Osteoblast (primary cell): ENCODE measurements at regions not wholly inside any gene's neighbourhood (a gene's known extent, or its start where the extent isn't known, plus 50 kb on each side); places are given as distances from the start of the nearest gene placed in this dataset.

ENCODE experiments used
- DNase-seq: peaks from one replicate; pipeline ENCODE4 v3.0.0; 2011; ENCODE audit warnings: low spot score, mixed read lengths; ENCODE audit not compliant: insufficient read length; ENCODE audit errors: missing footprints
- H2AFZ ChIP-seq: 2 replicates; pipeline ENCODE4 v1.6.0; 2011; ENCODE audit warnings: mild to moderate bottlenecking, low read length
- H3K27ac ChIP-seq: 2 replicates; pipeline ENCODE4 v1.5.1; 2011; ENCODE audit warnings: mild to moderate bottlenecking, low read depth, low read length, moderate library complexity
- H3K27me3 ChIP-seq: 2 replicates; pipeline ENCODE4 v1.6.0; 2012; ENCODE audit warnings: mild to moderate bottlenecking, control low read depth, inconsistent platforms, low read length, moderate library complexity; ENCODE audit not compliant: insufficient read depth
- H3K36me3 ChIP-seq: 2 replicates; pipeline ENCODE4 v1.5.1; 2011; ENCODE audit warnings: mild to moderate bottlenecking, low read length, control low read depth, moderate library complexity; ENCODE audit not compliant: insufficient read depth
- H3K4me1 ChIP-seq: 2 replicates; pipeline ENCODE4 v1.5.1; 2011; ENCODE audit warnings: mild to moderate bottlenecking, low read length, control low read depth, moderate library complexity; ENCODE audit not compliant: insufficient read depth
- H3K4me2 ChIP-seq: 2 replicates; pipeline ENCODE4 v1.6.0; 2011; ENCODE audit warnings: mild to moderate bottlenecking, low read length; ENCODE audit not compliant: insufficient read depth
- H3K4me3 ChIP-seq: fragments of 200-600 bp; sonication (generic); 3 replicates; pipeline ENCODE4 v1.5.1; 2012; ENCODE audit warnings: mild to moderate bottlenecking, low read length, inconsistent platforms; ENCODE audit not compliant: insufficient read depth
- H3K79me2 ChIP-seq: 2 replicates; pipeline ENCODE4 v1.6.0; 2012; ENCODE audit warnings: mild to moderate bottlenecking, low read length, control low read depth, inconsistent platforms; ENCODE audit not compliant: insufficient read depth
- H3K9me3 ChIP-seq: 2 replicates; pipeline ENCODE4 v1.5.1; 2011; ENCODE audit warnings: low read depth, low read length, control low read depth
- H4K20me1 ChIP-seq: 2 replicates; pipeline ENCODE4 v1.6.0; 2012; ENCODE audit warnings: mild to moderate bottlenecking, low read length, control low read depth; ENCODE audit not compliant: insufficient read depth
- TF ChIP-seq, protein P1 (sequence below): IDR thresholded peaks from 2 replicates; pipeline ENCODE4 v1.5.1; 2011; ENCODE audit warnings: mild to moderate bottlenecking, low read depth, low read length, moderate library complexity; ENCODE audit errors: extremely low read depth

DNA sequence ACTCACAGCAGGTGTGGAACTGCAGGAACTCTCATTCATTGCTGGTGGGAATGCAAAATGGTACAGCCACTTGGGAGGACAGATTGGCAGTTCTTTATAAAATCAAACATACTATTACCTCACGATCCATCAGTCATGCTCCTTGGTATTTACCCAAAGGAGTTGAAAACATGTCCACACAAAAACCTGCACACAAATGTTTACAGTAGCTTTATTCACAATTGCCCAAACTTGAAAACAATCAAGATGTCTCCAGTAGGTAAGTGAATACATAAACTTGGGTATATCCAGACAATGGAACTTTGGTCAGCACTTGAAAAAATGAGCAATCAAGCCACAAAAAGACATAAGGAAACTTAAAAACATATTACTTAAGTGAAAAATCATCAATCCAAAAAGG lies 215.5 kb downstream of the IRX1 start:
- H2AFZ ChIP-seq: no peak overlapping the region
- peaks cover 2% of the 10 kb centered on the region for H3K9me3 ChIP-seq
- no peak for DNase-seq
- no peaks in the 10 kb centered on the region for H3K36me3 ChIP-seq
- no peaks in the 10 kb centered on the region for H4K20me1 ChIP-seq
- TF ChIP-seq, protein P1, sequence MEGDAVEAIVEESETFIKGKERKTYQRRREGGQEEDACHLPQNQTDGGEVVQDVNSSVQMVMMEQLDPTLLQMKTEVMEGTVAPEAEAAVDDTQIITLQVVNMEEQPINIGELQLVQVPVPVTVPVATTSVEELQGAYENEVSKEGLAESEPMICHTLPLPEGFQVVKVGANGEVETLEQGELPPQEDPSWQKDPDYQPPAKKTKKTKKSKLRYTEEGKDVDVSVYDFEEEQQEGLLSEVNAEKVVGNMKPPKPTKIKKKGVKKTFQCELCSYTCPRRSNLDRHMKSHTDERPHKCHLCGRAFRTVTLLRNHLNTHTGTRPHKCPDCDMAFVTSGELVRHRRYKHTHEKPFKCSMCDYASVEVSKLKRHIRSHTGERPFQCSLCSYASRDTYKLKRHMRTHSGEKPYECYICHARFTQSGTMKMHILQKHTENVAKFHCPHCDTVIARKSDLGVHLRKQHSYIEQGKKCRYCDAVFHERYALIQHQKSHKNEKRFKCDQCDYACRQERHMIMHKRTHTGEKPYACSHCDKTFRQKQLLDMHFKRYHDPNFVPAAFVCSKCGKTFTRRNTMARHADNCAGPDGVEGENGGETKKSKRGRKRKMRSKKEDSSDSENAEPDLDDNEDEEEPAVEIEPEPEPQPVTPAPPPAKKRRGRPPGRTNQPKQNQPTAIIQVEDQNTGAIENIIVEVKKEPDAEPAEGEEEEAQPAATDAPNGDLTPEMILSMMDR: no peak
- H3K79me2 ChIP-seq: no peaks in the 10 kb centered on the region
- no peak overlapping the region for H3K4me2 ChIP-seq
- H3K4me1 ChIP-seq: no peaks in the 10 kb centered on the region
- no peak overlapping the region for H3K4me3 ChIP-seq
- no peaks in the 10 kb centered on the region for H3K27me3 ChIP-seq
- H3K27ac ChIP-seq: no peak overlapping the region

DNA sequence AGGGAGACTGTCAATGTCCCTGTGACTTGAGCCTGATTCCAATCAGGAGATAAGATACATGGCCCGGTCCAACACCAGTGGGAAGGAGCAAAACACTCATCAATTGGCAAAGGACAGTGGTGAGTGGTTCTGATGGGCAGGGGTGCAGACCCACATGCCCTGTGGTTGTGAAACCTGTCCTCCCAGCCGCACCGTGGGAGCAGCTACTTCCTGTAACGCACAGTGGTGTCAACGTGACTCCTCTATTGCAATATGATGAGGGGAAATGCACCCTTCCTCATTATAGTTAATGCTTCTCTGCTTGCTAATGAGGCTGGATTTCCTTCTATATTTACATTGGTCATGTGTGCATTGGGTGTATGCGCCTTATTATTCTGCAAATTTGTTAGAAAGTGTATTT lies 223.0 kb downstream of the IRX1 start:
- H4K20me1 ChIP-seq: no peaks in the 10 kb centered on the region
- H3K4me3 ChIP-seq: no peak overlapping the region
- no peaks in the 10 kb centered on the region for H3K79me2 ChIP-seq
- no peaks in the 10 kb centered on the region for H3K27me3 ChIP-seq
- H3K4me1 ChIP-seq: no peaks in the 10 kb centered on the region
- no peak for DNase-seq
- H3K27ac ChIP-seq: no peak overlapping the region
- H3K4me2 ChIP-seq: no peak overlapping the region
- no peak overlapping the region for H2AFZ ChIP-seq
- TF ChIP-seq, protein P1: no peak
- peaks cover 4% of the 10 kb centered on the region for H3K9me3 ChIP-seq
- H3K36me3 ChIP-seq: no peaks in the 10 kb centered on the region

- H3K4me1 ChIP-seq: no peaks in the 10 kb centered on the region
- H3K4me3 ChIP-seq: no peak overlapping the region
- H2AFZ ChIP-seq: no peak overlapping the region
- no peaks in the 10 kb centered on the region for H3K79me2 ChIP-seq
- no peak for DNase-seq
- H3K4me2 ChIP-seq: no peak overlapping the region
- no peaks in the 10 kb centered on the region for H3K36me3 ChIP-seq
- H3K27ac ChIP-seq: no peak overlapping the region
- peaks cover 6% of the 10 kb centered on the region for H3K9me3 ChIP-seq
- no peaks in the 10 kb centered on the region for H4K20me1 ChIP-seq
- TF ChIP-seq, protein P1: no peak
- H3K27me3 ChIP-seq: no peaks in the 10 kb centered on the region
Observed at GRCh38 chr5:3825531-3826451, 230.2 kb downstream of the IRX1 start.

DNA sequence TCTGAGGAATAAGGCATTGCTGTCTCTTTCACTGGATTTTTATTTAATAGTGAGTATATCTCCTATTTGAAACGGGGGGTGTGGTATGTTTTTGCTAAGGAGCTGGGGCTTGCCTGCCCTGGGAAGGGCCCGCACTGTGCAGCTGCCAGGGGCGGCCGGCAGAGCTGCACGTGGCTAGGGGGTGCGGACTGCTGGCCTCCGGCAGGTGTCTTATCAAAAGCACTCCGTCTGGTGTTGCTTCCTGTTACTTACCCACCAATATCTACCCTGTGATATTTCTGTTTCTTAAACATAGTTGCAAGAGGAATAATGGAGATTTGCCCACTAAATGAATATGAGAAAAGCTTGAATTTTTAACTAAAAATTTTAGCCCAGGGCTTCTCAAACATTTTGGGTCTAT lies 232.0 kb downstream of the IRX1 start:
- H3K4me3 ChIP-seq: no peak overlapping the region
- H3K9me3 ChIP-seq: peaks cover 4% of the 10 kb centered on the region
- H4K20me1 ChIP-seq: no peaks in the 10 kb centered on the region
- TF ChIP-seq, protein P1: no peak
- no peaks in the 10 kb centered on the region for H3K27me3 ChIP-seq
- no peak for DNase-seq
- no peaks in the 10 kb centered on the region for H3K36me3 ChIP-seq
- H2AFZ ChIP-seq: no peak overlapping the region
- no peak overlapping the region for H3K27ac ChIP-seq
- no peaks in the 10 kb centered on the region for H3K79me2 ChIP-seq
- H3K4me1 ChIP-seq: no peaks in the 10 kb centered on the region
- no peak overlapping the region for H3K4me2 ChIP-seq
